ENCODE measurements at regions not wholly inside any gene's neighbourhood (a gene's known extent, or its start where the extent isn't known, plus 50 kb on each side); places are given as distances from the start of the nearest gene placed in this dataset.

DNA sequence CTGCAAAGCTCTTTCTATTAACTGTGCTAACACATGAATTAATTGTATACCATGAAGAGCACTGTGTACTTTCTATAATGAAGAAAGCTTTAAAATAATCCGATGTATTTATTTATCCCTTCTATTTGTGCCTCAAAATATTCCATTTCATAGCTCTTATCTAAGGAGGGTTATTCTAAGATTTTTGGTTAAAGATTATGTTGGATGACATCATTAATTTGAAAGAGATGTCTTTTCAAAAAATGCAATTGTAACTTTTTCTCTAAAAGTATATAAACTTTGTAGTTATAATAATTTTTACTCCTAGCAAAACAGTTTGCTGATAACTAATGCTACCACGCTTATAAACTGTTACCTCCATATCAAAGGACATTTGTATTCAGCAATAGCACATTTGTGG is 192.4 kb upstream of the HSF2 start:
- TF ChIP-seq BCL3 (IDR thresholded peaks at IDR 0.05): no peak
- TF ChIP-seq MAX (IDR thresholded peaks at IDR 0.05): no peak
- TF ChIP-seq, protein P1, sequence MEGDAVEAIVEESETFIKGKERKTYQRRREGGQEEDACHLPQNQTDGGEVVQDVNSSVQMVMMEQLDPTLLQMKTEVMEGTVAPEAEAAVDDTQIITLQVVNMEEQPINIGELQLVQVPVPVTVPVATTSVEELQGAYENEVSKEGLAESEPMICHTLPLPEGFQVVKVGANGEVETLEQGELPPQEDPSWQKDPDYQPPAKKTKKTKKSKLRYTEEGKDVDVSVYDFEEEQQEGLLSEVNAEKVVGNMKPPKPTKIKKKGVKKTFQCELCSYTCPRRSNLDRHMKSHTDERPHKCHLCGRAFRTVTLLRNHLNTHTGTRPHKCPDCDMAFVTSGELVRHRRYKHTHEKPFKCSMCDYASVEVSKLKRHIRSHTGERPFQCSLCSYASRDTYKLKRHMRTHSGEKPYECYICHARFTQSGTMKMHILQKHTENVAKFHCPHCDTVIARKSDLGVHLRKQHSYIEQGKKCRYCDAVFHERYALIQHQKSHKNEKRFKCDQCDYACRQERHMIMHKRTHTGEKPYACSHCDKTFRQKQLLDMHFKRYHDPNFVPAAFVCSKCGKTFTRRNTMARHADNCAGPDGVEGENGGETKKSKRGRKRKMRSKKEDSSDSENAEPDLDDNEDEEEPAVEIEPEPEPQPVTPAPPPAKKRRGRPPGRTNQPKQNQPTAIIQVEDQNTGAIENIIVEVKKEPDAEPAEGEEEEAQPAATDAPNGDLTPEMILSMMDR (IDR thresholded peaks at IDR 0.05): no peak
- TF ChIP-seq RAD21 (conservative IDR thresholded peaks at IDR 0.05 in 1 of 2, IDR thresholded peaks at IDR 0.05 in 1 of 2): no peak

Measured in A549 (cell line).